Stimulated activated CD4-positive, alpha-beta T cell treated with anti-CD3 and anti-CD28 coated beads, Interleukin-4, amount 100 ng/mL, for 48 hours (primary cell): ENCODE measurements at regions not wholly inside any gene's neighbourhood (a gene's known extent, or its start where the extent isn't known, plus 50 kb on each side); places are given as distances from the start of the nearest gene placed in this dataset.

Source experiments
- DNase-seq, 2 donors: peaks; one replicate each; pipeline ENCODE4 v3.0.0-alpha.2; 2020; ENCODE audit warnings: low read depth in 2 of 2

- no peak for DNase-seq
Observed at GRCh38 chr3:115330430-115330829, 183.3 kb upstream of the ZBTB20 start.

DNA sequence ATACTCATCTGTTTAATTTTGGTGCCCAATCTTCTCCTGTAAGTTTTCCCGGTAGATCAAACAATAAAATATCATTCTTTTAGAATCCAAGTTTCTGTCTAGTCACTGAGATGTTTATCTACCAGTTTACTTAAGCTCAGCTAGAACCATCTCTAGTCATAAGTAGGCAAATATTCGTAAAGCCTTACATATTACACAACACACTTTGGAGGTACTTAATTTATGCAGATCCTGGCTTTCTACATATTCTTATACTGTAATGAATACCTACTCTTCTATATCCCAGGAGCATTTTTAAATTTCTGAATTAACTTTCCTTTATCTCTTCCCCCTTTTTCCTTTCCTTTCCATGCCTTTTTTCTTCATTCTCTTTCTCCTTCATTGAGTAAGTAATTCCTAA is 185.9 kb upstream of the ZBTB20 start:
- no peak for DNase-seq

DNA sequence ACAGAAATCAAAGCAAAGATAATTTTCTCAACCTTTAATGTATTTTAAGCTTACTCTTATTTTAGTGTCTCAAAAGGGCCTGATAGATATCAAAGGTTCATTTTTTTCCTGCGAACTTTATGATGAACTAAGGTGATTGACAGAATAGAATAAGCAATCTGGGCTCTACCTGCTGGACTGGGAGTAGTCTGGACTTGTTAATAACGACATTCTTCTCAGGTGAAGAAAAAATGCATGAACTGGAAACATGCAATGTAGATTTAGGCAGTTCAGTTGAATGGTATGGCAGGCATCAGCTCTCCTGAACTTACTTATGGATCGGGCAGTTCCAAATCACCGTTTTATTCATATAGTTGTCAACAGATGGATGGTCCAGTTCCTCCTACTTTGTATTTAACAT is 189.7 kb upstream of the ZBTB20 start:
- no peak for DNase-seq

DNA sequence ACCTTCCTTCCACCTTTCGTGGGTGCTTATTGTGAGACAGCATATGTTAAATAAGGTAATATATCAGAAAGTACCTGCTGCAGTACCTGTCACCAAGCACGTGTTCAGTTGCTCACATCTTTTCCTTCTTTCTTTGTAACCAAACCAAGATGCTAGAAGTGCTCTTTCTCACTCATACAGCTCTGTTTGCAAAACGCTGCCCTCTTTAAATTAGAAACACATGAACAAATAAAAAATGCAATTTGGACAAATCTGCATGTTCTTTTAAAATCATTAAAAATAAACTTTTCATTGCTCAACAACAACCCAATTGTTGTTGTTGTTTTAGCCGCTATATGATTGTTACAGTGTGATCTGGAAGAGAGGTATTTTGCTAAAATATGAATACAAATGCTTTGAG is 193.5 kb upstream of the ZBTB20 start:
- no peak for DNase-seq

DNA sequence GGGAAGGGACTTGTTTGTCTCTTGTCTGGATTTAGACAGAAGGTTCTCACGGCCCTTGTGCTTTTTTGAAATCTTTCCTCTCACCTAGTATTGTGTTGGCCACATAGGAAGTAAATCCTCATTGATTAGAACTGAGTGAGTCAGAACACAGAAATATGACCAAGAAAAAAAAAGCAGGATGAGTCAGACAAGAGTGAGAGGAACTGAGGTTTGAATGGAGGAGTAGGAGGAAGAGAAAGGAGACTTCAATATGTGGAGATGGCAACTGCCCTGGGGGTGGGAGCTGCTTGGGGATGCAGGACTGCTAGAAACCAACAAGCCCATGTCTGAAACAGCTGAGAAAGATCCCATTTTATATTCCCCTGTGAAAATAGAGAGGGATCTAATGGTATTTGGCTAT is 194.1 kb upstream of the ZBTB20 start:
- no peak for DNase-seq

GRCh38 chr3:115347737-115348136 is 200.6 kb upstream of the ZBTB20 start:
- DNase-seq = no peak

DNA sequence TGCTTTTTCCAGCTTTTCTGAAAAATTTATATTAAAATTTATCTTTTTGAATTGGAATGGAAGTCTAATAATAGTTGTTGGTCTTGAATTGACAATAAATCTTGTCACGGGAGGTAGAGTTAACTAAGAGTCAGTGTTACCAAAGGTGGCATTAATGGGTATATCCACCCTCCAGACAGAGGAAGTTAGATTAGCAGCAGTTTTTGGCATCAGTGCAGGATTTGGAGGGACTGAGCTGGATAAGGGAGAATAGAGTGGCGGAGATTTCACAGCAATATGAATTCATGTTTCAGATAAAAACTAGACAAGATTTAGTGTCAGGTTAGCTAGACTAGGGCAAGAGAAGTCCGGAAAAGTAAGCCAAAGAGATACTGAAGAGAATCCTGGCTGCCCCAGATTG is 201.3 kb upstream of the ZBTB20 start:
- DNase-seq = no peak

DNA sequence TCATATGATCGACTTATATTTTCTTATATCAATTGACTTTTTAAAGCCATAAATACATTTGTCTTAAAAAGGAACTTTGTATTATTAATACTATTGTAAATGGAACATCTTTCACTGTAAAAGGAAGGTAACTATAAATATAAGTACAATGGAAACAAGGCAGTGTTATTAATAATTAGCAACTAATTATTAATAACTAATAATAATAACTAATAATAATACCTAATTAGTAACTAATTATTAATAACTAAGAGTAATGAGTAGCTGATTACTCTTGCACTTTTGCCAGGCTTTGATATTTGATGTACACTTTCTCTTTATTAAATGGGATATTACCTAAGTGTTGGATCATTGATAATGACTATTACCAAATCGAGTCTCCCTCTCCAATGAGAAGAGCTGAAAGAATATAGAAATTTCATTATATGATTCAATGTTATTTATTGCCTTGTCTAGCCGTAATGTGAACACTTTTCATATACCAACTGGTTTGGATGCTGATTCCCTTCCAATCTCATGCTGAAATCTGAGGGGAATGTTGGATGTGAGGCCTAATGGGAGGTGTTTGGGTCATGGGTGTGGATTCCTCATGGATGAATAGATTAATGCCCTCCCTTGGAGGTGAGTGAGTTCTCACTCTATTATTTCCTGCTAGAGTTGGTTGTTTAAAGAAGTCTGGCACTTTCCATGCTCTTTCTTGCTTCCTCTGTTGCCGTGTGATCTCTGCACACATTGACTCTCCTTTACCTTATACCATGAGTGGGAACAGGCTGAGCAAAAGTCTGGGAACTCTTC is 202.1 kb upstream of the ZBTB20 start:
- DNase-seq = no peak

DNA sequence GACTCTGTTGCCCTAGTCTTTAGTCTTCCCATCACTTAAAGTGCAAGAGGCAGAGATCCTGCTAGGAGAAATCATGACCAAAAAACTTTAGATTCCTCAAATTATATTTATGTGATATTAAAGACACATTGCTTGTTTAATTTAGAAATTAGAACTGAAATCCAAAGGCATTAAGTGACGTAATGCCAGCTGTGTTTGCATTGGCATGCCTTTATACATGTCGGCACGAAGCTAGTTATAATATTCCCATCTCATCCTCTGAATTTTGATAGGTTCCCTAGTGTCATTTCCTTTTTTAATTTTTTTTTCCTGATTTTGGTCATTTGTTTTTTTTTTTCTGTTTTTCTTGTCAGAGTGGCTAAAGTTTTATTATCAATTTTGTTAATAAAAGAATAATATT is 203.5 kb upstream of the ZBTB20 start:
- DNase-seq = no peak

DNA sequence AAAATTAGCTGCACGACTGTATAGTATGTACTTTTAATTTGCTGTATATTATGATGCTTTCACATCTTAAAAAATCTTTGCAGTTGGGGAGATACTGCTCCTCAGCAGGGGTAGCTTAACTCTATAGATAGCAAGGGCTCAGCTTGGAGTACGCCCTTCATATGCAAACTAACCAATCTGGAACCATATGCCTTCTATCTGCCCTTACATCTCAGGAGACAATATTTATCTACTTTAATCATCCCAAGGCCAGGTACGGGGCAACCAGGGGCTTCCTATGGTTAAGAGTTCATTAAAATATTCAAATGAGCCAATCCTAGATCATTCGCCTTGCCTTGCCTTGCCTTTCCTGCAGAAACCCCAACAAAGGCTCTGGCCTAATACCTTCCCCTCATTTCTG is 204.1 kb upstream of the ZBTB20 start:
- DNase-seq = no peak

DNA sequence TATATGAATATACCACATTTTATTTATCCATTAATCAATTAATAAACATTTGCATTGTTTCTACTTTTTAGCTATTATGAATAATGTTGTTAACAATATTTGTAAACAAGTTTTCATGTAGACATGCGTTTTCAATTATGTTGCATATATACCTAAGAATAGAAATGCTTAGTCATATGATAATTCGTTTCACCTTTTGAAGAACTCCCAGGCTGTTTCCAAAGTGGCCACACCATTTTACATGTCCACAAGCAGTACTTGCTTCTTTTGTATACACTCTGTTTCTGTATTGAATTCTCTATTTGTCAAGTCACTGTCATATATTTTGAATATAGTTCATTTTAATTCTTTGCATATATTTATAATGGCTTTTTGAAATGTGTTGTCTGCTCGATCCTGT is 206.9 kb upstream of the ZBTB20 start:
- DNase-seq = no peak

DNA sequence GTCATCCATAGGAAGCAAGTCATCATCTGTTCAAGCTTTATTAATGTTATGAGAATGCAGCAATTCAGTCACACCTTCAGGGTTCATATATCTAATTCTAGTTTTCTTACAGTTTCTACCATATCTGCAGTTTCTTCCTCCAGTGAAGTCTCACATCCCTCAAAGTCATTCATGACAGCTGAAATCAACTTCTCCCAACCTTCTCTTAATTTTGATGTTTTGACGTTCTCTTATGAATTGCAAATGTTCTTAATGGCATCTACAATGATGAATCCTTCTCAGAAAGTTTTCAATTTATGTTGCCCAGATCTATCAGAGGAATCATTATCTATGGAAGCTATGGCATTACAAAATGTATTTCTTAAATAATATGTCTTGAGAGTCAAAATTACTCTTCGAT is 210.4 kb upstream of the ZBTB20 start:
- no peak for DNase-seq

DNA sequence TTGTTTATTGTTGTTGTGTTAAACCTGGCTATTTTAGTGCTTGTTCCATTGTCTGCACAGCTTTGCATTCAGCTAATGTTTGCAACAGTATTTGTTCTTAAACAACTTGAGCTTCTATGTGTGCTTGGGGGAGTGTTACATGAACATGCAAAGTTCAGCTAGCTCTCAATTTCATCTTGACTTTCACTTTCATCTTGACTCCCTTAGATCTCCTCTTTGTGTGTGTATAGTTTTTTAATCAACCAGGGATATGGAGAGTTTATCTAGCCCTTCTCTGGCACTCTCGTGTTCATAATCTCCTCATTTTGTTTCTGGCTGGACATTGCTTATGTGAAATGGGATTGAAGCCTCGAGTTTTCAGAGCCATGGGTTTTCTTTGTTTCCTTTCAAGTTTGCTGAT is 212.4 kb upstream of the ZBTB20 start:
- DNase-seq = no peak

GRCh38 chr3:115361806-115362205 is 214.7 kb upstream of the ZBTB20 start:
- no peak for DNase-seq

GRCh38 chr3:115363071-115363470 is 216.0 kb upstream of the ZBTB20 start:
- no peak for DNase-seq

DNA sequence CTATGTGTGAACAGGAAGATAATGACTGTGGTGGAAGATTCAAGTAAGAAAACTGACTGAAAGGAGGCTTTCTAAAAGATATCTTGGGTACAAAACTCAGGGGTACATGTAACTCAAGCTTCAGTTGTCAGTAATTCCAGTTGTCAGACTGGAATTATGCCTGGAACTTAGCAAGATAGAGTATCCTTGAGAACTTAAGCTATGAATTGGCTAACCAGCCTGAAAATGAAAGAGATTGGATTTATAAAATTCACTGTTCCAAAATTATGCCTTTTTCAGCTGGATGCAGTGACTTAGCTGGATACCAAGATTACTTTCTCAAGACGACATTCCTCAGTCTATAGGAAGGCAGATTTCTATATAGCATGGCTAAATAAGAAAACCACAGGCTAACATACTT is 221.9 kb upstream of the ZBTB20 start:
- DNase-seq = no peak

- DNase-seq = no peak
Observed at GRCh38 chr3:115375362-115375761, 228.3 kb upstream of the ZBTB20 start.

- DNase-seq = no peak
Observed at GRCh38 chr3:115380883-115381572, 233.9 kb upstream of the ZBTB20 start.

DNA sequence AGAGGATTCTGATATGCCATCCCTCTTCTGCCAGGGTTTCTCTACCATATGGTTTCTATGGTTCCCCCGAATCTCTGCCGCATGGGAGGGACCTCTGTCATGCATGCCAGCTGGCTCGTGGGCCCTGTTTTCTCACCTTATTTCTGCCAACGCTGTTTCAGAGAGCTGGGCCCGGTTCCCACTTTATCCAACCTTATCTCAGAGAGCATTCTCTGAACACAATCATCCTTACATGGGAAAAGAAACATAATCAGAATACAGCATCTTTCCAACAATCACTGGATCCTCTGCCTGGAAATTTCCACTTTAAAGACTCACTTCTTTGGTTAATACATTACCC is 234.5 kb upstream of the ZBTB20 start:
- no peak for DNase-seq

DNA sequence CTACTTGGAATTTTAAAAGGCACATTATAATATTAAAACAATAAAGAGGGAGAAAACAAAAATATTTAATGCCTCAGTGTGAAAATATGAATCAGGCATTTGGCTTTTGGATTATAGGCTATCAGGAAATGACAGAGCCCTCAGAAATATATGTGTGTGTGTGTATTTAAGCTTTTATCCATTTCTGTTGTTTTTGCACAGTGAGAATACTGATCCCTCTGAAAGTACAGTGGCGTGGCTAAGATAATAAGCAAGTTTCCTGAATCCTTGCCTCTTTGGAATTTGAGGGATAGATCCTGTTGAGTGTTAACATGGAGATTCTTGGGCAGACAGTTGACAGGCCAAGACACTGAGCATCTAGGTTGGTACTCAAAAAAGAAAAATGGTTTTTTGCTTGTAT is 234.8 kb upstream of the ZBTB20 start:
- no peak for DNase-seq

DNA sequence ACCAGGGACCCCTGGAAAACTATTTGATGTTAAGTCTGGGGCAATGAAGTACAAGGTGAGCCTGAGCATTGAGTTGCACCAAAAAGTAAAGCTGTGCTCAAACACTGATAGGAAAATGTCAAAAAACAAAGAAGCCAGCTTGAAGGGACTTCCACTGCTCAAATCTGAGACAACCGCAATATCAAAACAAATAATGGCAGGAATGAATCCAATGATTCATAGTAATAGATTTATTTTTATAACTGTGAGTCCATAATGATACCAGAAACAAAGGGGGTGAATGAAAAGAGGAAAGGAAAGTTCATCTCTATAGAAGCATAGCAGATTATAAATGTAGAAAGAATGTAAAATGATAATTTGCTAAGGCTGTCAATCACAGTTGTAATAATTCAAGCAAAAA is 237.3 kb upstream of the ZBTB20 start:
- no peak for DNase-seq

- DNase-seq = no peak
Observed at GRCh38 chr3:115385774-115386730, 237.3 kb upstream of the GAP43 start.

DNA sequence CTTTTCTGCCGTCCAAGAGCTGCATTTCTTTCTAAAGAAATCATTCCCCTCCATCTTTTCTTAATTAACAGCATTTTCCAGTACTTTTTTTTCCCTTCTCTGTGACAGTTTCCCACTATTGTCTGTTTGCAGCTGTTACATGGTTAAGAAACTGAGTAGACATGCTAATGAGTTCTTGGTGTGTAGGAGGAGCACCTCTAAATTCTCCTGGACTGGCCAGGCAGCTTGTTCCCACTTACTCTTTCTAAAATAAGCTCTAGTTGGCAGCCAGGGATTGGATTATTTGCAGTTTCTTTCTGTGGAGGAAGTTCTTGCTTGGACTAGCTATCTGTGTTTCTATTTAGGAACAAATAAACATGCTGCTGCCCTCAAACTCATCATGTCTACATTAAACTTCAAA is 235.1 kb upstream of the GAP43 start:
- no peak for DNase-seq
